Stimulated activated CD8-positive, alpha-beta memory T cell treated with anti-CD3 and anti-CD28 coated beads, Interleukin-4, amount 100 ng/mL, for 4 hours (primary cell): ENCODE measurements at regions not wholly inside any gene's neighbourhood (a gene's known extent, or its start where the extent isn't known, plus 50 kb on each side); places are given as distances from the start of the nearest gene placed in this dataset.

Experiments
- DNase-seq, 2 donors: peaks; one replicate each; pipeline ENCODE4 v3.0.0-alpha.2; 2020; ENCODE audit warnings: low read depth in 2 of 2, low spot score in 1 of 2

DNA sequence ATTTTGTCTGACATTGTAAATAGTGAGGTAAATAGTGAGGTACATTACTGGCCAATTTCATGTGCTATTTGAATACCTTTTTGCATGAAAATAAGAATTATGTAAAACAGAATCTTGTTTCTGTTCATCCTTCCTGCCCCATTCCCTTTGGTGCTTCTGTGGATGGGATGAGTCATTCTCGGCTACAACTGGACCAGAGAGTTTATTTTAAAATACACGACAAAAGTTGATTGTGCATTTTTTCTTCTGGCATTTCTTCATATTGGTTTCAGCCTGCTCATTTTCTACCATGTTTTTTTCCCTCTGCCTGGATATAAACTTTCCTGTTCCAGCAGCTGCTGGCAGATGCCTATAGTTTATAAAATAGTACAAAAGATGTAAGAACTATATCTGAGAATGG is 107.5 kb downstream of the CYSLTR2 start:
- no peak for DNase-seq

DNA sequence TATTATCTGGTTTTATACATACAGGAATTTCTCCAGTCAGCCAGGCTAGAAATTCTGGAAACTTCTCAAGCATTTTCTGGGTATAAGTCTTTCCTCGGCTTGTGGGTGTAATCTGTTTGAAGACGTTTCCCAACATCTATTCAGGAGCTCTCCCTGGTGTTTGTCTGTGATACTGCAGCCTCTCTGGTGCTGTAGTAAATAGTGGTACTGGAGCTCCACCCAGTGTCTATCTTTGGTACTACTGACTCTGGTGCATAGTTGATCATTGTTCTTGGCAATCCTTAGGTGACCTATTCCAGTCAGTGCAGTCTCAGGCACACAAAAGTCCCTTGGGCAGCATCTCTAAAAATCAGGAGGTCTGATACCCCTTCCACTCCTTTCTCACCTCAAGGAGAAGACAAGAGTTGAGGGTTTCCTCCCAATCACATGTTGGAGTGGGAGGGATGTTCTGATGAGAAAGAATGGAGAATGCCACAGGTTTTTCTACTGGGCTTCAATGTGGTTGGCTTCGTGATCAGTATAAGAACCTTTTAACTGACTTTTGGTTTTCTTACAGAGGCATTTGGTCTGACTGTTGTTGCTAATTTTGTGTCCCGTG is 115.5 kb downstream of the CYSLTR2 start:
- DNase-seq = peak; percentile 36 to 74

DNA sequence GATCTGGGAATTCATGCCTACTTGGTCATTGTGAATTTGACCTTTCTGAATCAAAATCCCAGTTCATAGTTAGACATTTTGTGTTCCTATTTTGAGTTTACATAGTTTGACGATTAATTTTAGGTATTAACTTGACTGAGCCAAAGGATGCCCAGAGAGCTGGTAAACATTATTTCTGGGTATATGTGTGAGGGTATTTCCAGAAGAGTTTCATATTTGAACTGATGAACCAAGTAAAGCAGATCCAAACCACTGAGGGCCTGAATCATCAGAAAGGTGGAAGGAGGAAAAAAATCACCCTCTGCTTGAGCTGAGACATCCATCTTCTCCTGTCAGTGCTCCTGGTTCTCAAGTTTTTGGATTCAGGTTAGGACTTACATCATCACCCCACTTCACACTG is 116.6 kb downstream of the CYSLTR2 start:
- DNase-seq = no peak

DNA sequence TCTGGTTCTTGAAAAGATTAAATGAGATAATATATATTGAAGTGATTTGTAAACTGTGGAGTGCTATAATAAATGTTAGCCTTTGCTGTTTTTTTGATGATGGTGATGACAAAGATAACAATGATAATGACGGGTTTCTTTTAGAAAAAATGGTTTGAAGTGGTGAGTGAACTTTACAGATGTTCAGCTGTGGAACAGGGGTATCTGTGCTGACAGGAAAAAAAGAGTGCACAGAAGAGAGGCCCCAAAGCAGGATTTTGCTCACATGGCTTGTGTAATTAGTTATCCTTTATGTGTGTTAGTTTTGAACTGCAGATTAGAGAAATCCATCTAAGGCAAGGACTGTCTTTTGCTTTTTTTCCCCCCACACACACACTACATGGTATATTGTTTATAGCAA is 119.2 kb downstream of the CYSLTR2 start:
- DNase-seq = no peak

DNA sequence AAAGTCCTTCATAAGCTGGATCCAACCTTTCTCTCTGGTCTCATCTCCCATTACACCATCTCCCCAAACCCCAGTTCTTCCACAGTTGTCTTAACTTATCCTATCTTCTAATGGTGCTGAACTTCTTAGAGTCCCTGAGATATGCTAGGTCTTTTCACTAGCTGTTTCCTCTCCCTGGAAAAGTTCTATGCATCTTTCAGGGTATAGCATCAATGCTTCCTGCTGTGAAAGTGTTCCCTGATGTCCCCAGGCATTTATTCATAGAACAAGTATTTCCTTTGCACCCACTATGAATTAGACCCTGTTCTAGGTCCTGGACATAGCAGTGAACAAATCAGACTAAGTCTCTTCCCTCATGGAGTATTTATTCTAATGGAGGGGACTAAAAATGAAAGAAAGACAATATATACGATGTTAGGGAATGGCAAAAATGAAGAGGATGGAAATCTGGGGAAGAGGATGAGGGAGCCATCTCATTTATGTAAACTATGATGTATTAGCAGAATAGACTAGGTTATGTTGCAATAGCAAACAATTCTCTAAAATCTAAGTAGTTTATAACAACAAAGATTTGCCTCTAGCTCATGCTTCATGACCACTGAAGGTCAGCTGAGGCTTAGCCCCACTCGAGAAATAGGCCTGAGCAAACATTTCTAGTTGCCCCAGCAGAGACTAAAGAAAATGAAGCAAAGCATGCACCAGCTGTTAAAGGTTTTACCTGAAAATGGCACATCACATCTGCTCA is 120.0 kb downstream of the CYSLTR2 start:
- no peak for DNase-seq

DNA sequence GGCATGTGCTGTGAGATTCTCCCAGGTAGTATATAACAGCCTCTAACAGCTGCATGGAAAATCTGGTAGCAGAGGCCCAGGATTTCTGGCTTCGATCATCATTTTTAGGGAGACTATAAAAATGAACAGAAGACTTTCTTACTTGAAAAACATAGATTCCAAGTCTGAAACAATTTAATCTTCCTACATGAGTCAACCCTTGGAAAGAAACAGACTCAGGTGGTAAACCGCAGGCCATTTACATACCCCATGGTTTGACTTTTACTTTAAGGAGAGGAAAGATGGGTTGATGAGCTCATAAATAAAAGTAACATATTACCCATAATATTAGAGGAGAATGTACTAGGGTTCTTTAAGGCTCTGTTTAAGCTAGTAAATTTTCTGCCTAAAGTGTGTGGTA is 121.6 kb downstream of the CYSLTR2 start:
- no peak for DNase-seq

DNA sequence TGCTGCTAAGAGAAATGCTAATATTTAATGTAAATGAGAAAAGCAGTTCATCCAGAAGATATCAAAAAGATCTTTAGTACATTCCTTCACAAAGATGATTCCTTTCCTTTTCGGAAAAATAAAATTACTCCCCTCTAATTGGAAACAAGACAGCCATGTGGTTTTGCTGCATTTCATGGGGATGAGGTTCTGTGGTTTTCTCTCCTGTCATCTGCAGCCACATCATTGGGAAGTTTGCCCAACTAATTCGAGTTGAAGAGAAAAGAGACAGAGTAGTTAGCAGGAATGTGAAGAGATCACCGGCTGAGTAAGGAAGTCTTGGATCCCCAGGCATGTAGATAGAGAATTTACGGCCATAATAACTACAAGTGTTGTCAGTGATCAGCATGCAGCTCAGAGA is 122.1 kb downstream of the CYSLTR2 start:
- no peak for DNase-seq

DNA sequence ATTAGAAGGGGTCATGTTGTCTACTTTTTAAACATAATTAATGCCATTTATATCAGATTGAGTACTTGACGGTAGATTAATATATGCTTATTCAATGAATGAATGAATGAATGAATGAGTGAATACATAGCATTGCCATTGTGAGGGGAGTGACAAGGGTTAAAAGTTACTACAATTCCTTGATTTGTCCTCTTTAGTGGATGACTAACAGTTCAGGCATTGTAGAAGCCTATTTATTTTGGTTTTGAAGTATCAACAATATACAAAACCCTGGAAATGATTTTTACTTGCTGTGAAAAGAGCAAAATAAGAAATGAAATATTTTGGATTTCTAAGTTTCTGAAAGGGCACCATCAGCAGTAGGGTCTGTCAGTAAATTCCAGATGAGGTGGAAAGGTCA is 122.7 kb downstream of the CYSLTR2 start:
- no peak for DNase-seq

DNA sequence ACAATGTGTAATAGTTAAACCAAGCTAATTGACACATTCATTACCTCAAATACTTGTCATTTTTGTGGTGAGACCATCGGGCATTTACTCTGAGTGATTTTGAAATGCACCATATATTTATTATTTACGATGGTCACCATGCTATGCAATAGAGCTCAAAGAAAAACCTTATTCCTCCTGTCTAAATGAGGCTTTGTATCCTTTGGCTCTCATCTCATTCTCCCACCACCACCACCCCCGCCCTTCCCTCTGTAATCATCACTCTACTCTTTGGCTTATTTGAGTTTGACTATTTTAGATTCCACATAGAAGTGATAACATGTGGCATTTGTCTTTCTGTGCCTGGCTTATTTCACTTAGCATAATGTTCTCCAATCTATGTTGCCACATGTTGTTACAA is 124.9 kb downstream of the CYSLTR2 start:
- no peak for DNase-seq

DNA sequence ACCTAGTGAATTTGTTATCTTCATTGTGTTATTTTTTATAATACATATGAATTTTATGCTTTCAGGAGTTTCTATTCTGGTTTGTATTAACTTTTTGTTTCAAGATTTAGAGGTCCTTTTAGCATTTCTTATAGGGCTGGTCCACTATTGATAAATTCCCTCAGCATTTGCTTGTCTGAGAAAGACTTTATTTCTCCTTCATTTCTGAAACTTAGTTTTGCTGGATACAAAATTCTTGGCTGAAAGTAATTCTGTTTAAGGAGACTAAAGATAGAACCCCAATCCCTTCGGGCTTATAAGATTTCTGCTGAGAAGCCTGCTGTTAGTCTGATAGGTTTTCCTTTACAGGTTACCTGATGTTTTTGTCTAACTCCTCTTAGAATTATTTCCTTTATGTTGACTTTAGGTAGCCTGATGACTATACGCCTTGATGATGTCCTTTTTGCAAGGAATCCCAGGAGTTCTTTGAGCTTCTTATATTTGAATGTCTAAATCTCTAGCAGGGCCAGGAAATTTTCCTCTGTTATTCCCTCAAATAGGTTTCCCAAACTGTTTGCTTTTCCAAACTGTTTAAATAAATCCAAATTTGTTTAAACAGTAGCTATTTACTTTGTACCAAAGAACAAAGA is 127.1 kb downstream of the CYSLTR2 start:
- no peak for DNase-seq

DNA sequence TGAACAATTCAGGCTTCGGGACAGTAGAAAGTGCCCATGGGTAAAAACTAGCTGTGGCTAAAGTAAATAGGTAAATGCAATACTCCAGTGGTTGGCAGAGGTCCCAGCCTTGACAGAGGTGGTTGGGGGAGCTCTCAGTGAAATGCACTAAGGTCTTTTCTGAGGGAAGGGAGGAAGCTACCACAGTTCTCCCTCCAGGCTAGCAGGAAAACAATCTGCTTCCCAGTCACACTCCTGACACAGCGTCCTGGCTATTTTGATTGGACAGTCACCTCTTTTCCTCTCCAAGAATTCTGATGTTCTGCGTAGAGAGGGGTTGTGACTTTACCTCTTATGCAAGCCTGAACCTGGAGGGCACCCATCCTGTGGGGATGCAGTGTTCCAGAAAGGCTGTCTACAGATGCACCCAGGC is 128.7 kb downstream of the CYSLTR2 start:
- DNase-seq = no peak

DNA sequence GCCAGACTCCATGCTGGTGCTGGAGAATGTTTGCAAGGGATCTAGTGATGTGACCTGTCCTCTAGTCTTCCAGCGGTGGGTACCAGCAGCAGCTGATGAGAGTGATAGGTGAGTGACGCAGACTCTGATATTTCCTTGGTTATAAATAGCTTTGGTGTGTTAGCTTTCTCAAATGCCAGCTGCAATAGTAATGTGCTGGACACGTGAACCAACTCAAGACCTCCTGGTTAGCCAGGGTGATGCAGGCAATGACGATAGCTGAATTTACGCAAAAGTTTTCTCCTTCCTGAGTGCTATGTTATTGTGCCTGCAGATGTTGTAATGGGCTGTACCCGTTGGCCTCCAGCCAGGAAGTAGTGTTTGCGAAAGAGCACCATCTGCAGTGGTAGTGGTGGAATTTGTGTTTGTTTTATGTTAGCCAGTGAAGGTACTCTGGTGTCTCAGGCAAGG is 129.5 kb downstream of the CYSLTR2 start:
- no peak for DNase-seq

DNA sequence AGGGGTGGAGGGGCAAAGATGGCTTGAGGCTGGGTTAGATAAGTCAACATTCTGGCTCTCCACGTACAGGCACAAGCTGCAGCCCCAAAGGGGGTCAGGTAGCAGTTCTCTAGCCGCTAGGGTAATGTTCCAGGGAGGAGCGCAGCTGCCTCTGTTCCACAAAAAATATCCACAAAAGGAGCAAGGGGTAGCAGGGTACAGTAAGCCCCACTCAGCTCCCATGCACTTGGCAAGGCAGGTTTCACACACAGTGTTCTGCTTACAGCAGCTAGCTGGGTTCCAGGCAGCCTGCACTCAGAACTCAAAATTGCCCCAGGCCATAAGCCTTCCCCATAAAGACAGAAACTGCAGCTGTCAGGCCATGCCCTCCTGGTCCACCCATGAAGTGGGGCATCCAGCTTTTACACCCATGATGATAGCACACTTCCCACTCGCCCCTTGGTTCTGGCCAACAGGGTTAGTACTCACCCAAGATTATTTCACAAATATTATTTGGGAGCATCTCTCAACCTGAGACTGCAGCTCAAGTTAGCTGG is 130.0 kb downstream of the CYSLTR2 start:
- no peak for DNase-seq

DNA sequence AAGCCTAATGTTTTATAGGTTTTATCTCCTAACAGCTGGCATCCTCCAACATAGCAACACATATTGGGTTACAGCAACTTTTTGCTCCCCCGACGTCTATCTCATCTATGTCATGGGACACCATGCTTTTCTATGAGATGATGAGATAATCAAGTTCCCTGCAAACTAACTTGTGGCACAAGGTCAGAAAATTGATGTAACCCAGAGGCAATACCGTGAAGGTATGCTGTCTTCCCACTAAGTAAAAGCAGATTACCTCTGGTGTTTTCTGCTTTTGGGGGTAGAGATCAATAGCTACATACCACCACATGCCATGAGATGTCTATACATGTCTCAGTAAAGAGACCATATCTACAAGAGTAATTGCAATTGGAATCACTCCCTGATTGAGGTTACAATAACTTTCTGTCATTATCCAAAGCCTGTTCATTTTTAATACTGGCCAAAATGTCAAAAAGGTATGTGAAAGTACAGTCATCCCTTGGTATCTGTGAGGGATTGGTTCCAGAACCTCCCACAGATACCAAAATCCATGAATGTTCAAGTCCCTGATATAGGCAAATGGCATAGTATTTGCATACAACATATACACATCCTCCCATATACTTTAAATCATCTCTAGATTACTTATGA is 131.3 kb downstream of the CYSLTR2 start:
- DNase-seq = no peak

DNA sequence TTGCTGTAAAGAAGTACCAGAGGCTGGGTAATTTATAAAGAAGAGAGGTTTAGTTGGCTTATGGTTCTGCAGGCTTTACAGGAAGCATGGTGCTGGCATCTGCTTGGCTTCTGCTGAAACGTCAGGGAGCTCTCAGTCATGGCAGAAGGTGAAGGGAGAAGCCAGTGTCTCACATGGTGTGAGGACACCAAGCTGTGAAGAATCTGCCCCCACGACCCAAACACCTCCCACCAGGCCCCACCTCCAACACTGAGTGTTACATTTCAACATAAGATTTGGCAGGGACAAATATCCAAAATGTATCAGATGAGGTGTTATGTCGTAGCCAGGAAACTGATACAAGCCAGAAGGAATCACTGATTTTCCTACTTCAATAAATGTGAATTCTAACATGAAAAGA is 136.5 kb downstream of the CYSLTR2 start:
- DNase-seq = no peak

DNA sequence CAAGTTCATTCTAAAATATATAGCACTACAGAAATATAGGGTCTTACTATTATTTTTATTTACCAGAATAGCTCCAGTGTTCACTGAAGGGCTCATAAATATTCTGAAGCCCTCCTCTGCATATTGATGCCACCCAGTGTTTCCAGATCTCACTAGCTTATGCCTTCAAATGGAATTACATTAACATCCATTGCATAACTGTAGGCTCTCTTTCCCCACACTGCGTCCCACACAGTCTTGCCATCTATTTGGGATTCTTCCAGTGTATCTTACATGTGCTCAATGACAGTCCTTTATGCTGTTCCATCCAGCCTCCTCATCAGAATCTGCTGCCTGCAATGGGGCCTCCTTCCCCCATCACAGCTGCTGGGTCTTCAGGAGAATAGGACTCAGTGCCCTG is 137.2 kb downstream of the CYSLTR2 start:
- no peak for DNase-seq

DNA sequence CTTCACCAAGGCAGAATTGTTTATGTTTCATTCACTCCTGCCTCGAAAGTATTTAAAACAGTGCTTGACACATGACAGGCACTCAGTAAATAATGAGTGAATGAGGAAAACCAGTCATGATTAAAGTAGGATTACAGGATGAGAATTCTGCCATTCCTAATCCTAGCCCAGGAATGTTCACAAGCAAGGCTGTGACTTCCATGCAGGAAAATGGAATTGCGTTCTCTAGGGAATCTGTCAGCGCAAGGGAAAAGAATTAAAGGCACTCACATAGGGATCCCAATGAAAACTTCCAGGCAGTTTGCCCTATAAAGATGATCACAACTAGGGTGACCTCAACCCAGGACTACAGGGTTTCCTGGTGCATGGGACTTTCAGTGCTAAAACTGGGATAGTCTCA is 143.4 kb downstream of the CYSLTR2 start:
- no peak for DNase-seq

DNA sequence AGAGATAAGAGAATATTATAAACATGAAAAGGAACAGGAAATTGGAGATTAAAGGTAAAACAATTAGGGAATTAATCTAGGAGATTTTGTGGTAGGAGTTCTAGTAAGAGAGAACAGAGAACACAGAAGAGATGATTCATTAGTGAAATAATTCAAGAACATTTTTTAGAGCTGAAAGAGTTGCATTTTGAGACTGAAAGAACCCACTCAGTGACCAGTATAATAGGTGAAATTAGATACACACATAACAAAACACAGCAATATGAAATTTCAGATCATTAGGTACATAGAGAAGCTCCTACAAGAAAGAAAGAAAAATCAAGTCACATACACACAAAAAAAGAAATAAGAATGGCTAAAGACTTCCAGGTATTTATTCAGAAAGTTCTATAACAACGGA is 144.0 kb downstream of the CYSLTR2 start:
- DNase-seq = no peak

DNA sequence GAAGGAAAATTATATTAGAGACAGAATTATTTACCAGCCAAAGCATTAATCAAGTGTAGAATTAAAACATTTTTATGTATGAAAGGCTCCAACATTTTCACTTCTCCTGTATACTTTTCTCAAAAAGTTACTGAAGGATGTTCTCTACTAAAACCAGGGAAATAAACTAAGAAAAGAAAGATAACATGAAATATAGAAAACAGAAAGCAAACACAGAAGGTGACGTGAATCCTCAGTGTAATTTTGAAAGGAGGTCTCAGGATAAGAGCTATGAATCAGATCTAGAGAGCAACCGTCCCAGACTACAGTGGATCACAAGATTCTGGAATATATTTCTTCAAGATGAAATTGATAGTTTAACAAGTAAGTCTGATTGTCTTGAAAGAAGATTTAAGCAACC is 144.5 kb downstream of the CYSLTR2 start:
- no peak for DNase-seq

DNA sequence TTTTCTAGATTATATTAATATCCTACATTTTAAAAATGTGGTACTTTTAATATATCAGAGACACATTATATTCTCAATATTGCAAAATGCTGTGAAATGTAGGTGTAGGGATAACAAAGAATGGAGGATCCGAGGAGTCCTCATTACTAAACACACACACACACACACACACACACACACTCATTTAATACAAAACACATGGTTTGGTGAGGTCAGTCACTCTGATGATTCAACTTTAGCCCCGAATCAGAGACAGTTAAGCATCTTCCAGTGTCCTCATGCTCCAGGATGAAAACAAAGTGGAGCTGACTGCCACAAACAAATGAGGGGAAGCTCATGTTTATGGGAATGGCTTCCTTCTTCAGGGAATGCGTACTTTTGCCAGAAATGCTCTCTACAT is 147.5 kb downstream of the CYSLTR2 start:
- DNase-seq = no peak

DNA sequence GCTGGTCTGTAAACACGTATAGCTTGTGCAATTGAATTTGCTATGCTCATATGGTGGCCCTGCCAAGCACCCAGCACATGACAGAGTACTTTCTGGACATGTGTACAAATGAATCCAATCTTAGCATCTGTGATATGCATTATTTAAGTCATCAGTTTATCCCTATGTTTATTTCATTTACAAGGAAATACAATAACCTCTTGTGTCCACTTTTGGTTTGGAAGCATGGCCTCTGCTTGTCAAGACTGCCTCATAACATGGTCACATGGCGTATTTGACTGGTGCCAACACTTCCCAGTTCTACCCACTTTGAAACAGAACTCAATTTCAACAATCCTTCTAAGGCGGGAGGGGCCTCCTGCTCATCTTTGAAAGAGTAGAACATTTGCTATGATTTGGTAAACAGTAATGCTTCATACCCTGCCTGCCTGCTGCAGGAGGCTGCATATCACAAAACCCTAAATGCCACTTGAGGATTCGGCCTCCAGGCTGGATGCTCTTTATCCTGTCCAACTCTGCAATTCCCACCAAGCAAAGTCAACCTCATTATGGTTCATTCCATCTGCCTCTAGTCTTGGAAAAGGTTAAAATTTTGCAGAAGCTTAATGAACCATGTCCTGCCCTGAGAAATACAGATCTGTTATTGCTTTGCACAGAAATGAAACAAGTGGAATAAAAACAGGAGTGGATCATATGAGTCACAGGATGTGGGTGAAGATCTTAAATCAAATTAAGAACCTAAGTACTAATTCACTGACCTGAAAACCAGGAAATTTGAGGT is 151.3 kb downstream of the CYSLTR2 start:
- DNase-seq = no peak
